NB4 (cell line): ENCODE measurements at regions not wholly inside any gene's neighbourhood (a gene's known extent, or its start where the extent isn't known, plus 50 kb on each side); places are given as distances from the start of the nearest gene placed in this dataset.

Source experiments
- MYC ChIP-seq: IDR thresholded peaks from 2 replicates; pipeline ENCODE4 v1.6.1; 2011; ENCODE audit warnings: low read depth, low read length
- POLR2A ChIP-seq: IDR thresholded peaks from 2 replicates; pipeline ENCODE4 v1.6.1; 2011; ENCODE audit warnings: mild to moderate bottlenecking; ENCODE audit not compliant: insufficient read length; ENCODE audit errors: extremely low read depth
- TF ChIP-seq, protein P1 (sequence below): IDR thresholded peaks from one replicate; pipeline ENCODE4 v1.5.1; 2012; ENCODE audit warnings: low read depth, low read length
- TF ChIP-seq, protein P2 (sequence below): IDR thresholded peaks from 2 replicates; pipeline ENCODE4 v1.6.1; 2011; ENCODE audit warnings: low read depth, low read length

DNA sequence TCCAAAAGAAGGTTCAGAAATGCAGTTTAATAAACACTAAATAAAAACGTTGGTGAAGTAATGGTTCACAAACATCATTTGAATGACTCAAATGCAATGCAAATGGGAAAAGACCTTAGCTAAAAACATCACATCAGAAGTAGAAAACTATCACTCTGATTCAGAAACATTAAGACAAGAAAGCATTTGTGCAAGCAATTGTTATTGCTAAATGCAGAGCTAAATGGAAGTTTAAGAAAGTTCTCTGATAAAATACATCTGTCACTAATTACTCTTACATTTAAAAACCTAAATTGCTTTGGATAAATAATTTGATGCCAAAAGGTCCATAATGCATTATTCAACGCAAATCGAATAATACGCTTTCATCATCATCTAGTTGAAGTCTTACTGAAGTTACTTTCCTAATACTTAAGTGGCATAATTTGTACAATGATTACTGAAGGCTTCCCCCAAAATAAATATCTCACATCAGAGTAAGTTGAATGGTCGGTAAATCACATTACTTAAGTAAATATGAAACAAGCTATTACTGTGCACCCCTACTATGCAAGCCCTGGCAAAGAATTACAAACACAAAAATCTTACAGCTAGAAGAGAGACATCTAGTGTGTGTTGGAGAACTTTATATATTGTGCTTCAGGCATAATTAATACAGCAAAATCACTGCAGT lies 105.7 kb upstream of the KCTD1 start:
- TF ChIP-seq, protein P1, sequence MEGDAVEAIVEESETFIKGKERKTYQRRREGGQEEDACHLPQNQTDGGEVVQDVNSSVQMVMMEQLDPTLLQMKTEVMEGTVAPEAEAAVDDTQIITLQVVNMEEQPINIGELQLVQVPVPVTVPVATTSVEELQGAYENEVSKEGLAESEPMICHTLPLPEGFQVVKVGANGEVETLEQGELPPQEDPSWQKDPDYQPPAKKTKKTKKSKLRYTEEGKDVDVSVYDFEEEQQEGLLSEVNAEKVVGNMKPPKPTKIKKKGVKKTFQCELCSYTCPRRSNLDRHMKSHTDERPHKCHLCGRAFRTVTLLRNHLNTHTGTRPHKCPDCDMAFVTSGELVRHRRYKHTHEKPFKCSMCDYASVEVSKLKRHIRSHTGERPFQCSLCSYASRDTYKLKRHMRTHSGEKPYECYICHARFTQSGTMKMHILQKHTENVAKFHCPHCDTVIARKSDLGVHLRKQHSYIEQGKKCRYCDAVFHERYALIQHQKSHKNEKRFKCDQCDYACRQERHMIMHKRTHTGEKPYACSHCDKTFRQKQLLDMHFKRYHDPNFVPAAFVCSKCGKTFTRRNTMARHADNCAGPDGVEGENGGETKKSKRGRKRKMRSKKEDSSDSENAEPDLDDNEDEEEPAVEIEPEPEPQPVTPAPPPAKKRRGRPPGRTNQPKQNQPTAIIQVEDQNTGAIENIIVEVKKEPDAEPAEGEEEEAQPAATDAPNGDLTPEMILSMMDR, result no peak
- no peak for TF ChIP-seq POLR2A
- TF ChIP-seq, protein P2, sequence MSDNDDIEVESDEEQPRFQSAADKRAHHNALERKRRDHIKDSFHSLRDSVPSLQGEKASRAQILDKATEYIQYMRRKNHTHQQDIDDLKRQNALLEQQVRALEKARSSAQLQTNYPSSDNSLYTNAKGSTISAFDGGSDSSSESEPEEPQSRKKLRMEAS, result no peak
- no peak for TF ChIP-seq MYC
